ENCODE measurements at regions not wholly inside any gene's neighbourhood (a gene's known extent, or its start where the extent isn't known, plus 50 kb on each side); places are given as distances from the start of the nearest gene placed in this dataset.

DNA sequence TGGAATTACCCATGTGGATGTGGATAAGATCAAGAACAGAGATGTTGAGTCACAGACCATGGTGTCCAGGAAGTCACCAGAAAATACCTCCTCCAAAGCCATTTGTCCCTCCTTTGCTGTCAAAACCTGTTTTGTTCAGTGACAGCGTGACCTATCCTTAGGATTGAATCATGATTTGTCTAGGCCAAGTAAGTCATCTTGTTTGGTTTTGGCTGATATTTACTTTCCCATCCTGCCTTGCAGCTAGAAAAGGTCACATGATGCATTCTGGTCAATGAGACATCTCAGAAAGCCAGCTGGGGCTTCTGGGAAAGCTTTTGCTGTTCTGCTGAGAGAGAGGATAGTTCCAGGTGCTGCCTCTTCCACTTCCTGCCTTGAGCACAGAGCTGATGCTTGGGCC is 225.3 kb upstream of the ZMIZ1 start:
- in situ Hi-C loops (cut with MboI; ENCODE audit: low sequenced_read_pairs in 4 of 4) (no loop called here), intact Hi-C loops (cut with DNase I; ENCODE audit: low total_unique reads) (no loop called here)
- Histone ChIP-seq H3K4me1 (no peaks in the 10 kb centered on the region), H3K27me3 (no peaks in the 10 kb centered on the region), H3K4me3 (no peak overlapping the region), H3K27ac (no peak overlapping the region), H3K36me3 (no peaks in the 10 kb centered on the region), H3K9me3 (no peaks in the 10 kb centered on the region)
- no peak for DNase-seq
- ATAC-seq: no peak
- TF ChIP-seq POLR2A (IDR thresholded peaks at IDR 0.05): no peak
- TF ChIP-seq, protein P1, sequence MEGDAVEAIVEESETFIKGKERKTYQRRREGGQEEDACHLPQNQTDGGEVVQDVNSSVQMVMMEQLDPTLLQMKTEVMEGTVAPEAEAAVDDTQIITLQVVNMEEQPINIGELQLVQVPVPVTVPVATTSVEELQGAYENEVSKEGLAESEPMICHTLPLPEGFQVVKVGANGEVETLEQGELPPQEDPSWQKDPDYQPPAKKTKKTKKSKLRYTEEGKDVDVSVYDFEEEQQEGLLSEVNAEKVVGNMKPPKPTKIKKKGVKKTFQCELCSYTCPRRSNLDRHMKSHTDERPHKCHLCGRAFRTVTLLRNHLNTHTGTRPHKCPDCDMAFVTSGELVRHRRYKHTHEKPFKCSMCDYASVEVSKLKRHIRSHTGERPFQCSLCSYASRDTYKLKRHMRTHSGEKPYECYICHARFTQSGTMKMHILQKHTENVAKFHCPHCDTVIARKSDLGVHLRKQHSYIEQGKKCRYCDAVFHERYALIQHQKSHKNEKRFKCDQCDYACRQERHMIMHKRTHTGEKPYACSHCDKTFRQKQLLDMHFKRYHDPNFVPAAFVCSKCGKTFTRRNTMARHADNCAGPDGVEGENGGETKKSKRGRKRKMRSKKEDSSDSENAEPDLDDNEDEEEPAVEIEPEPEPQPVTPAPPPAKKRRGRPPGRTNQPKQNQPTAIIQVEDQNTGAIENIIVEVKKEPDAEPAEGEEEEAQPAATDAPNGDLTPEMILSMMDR (IDR thresholded peaks at IDR 0.05 in 4 of 5, conservative IDR thresholded peaks at IDR 0.05 in 1 of 5): no peak

DNA sequence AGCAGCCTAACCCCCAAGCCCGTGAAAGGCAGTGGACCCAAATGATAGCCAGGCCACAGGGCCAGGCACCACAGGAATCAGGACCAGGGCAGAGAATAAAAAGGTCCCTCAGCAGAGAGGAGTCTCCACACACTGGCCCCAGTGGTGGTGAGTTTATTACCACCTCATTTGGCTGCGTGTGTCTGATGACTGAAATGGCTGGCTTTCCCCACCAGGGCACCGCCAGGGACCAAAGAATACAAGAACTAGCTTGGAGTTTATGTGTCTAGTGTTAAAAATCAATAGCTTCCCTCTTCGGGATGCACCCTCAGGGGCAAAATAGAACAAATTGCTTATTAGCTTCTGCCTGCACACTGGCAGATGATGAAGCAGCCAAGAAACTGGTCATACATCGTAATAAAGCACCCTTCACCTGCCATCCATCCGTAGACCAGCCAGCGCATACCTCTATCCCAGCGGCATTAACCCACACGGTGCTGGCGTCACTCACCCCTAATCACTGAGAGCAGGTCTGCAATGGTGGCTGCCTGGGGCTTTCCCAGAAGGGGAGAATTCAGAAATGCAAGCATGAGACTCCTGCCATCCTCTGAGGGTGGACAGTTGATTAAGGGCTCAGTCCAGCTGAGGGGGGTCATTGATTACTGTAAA is 223.7 kb upstream of the ZMIZ1 start:
- intact Hi-C loops (cut with DNase I; ENCODE audit: low total_unique reads) (no loop called here), in situ Hi-C loops (cut with MboI; ENCODE audit: low sequenced_read_pairs in 4 of 4) (no loop called here)

DNA sequence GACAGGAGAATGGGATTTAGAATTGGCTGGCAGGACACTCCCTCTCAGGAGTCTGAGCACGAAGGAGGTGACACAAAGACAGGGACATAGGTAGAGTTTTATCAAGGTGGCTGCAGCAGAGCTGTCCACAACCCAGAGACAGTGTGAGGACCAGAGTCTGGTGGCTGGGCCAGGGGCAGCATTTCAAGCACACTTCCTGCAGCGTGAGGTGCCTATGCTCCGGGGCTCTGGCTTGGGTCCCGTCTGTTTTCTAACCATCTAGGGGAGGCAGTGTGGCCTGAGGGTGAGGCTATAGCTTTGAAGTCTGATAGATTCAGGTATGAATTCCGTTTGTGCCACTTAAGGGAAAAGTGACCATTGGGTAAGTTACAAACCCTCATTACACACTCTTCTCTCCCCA is 222.7 kb upstream of the ZMIZ1 start:
- no peaks in the 10 kb centered on the region for H3K27me3 ChIP-seq
- in situ Hi-C loops (cut with MboI; ENCODE audit: low sequenced_read_pairs in 4 of 4): no loop called here
- DNase-seq: no peak
- no peak for ATAC-seq
- intact Hi-C loops (cut with DNase I; ENCODE audit: low total_unique reads): no loop called here
- no peak overlapping the region for H3K27ac ChIP-seq
- H3K9me3 ChIP-seq: no peaks in the 10 kb centered on the region
- no peaks in the 10 kb centered on the region for H3K4me1 ChIP-seq
- H3K4me3 ChIP-seq: no peak overlapping the region
- no peaks in the 10 kb centered on the region for H3K36me3 ChIP-seq
- TF ChIP-seq POLR2A (IDR thresholded peaks at IDR 0.05): no peak
- TF ChIP-seq, protein P1 (IDR thresholded peaks at IDR 0.05 in 4 of 5, conservative IDR thresholded peaks at IDR 0.05 in 1 of 5): no peak

More for the DNA sequence above, 223.7 kb upstream of the ZMIZ1 start:
- Histone ChIP-seq H3K4me1 (no peaks in the 10 kb centered on the region), H3K36me3 (no peaks in the 10 kb centered on the region), H3K9me3 (no peaks in the 10 kb centered on the region), H3K4me3 (no peak overlapping the region), H3K27ac (no peak overlapping the region), H3K27me3 (no peaks in the 10 kb centered on the region)
- TF ChIP-seq, protein P1 (IDR thresholded peaks at IDR 0.05 in 4 of 5, conservative IDR thresholded peaks at IDR 0.05 in 1 of 5): no peak
- TF ChIP-seq POLR2A (IDR thresholded peaks at IDR 0.05): no peak
- DNase-seq: no peak
- no peak for ATAC-seq

DNA sequence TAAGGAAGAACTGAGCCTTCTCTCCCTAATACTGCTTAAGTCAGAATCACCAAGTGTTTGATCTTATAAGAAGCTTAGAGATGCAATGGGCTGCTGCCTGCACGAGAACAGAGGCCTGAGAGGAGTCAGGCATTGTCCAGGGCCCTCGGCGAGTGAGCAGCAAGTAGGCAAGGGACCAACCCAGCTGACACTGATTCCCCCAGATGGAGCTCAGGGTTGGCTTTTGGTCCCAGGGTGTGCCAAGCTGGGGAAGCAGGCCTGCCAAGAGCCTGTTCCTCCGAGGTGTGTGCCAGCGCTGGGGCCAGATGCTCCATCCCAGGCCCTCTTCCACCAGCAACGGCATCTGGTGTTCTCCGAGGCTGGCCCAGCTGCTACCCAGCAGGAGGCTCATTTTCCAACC is 222.0 kb upstream of the ZMIZ1 start:
- ATAC-seq (peak; percentile 49 to 58), DNase-seq (peak; percentile 10 to 40)
- in situ Hi-C loops (cut with MboI; ENCODE audit: low sequenced_read_pairs in 4 of 4): no loop called here
- Histone ChIP-seq H3K27me3 (no peaks in the 10 kb centered on the region), H3K9me3 (no peaks in the 10 kb centered on the region), H3K4me3 (no peak overlapping the region), H3K36me3 (no peaks in the 10 kb centered on the region), H3K27ac (no peak overlapping the region), H3K4me1 (no peaks in the 10 kb centered on the region)
- no peak for TF ChIP-seq POLR2A (IDR thresholded peaks at IDR 0.05)
- TF ChIP-seq, protein P1 (IDR thresholded peaks at IDR 0.05 in 4 of 5, conservative IDR thresholded peaks at IDR 0.05 in 1 of 5): no peak
- intact Hi-C loops (cut with DNase I; ENCODE audit: low total_unique reads): no loop called here

DNA sequence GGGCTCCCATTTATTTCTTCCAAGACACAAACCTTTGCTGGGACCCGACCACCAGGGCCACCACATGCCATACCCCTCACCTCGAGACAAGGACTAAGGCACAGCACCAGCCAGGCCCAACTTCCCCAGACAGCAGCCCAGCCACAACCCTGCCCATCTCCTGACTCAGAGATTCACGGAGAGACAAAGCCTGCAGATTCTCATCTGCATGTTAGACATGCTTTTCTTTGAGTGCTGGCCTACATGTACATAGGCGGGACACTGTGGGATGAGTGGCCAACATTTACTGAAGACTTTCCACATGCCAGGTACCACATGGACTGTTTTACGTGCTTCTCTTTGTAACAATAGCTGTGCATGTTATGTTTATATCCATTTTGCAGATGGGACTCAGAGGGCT is 221.3 kb upstream of the ZMIZ1 start:
- H3K4me1 ChIP-seq: no peaks in the 10 kb centered on the region
- H3K27me3 ChIP-seq: no peaks in the 10 kb centered on the region
- TF ChIP-seq, protein P1 (IDR thresholded peaks at IDR 0.05 in 4 of 5, conservative IDR thresholded peaks at IDR 0.05 in 1 of 5): no peak
- TF ChIP-seq POLR2A (IDR thresholded peaks at IDR 0.05): no peak
- DNase-seq: no peak
- ATAC-seq: no peak
- H3K36me3 ChIP-seq: no peaks in the 10 kb centered on the region
- H3K9me3 ChIP-seq: no peaks in the 10 kb centered on the region
- in situ Hi-C loops (cut with MboI; ENCODE audit: low sequenced_read_pairs in 4 of 4): no loop called here
- intact Hi-C loops (cut with DNase I; ENCODE audit: low total_unique reads): no loop called here
- H3K27ac ChIP-seq: no peak overlapping the region
- no peak overlapping the region for H3K4me3 ChIP-seq

Measured in gastrocnemius medialis (tissue), 4 donors.